ENCODE measurements at regions not wholly inside any gene's neighbourhood (a gene's known extent, or its start where the extent isn't known, plus 50 kb on each side); places are given as distances from the start of the nearest gene placed in this dataset.
A peak's percentile ranks its signal among the peaks of the same experiment; 100 is the strongest.

- H3K27ac Mint-ChIP-seq: no peak overlapping the region
- ATAC-seq (no peak), DNase-seq (no peak)
- POLR2A ChIA-PET: no interaction called here
- no peak overlapping the region for H3K4me3 Mint-ChIP-seq
- CTCF ChIA-PET: no interaction called here
- H3K27me3 Mint-ChIP-seq (ENCODE audit: low read depth): no peaks in the 10 kb centered on the region
- no peaks in the 10 kb centered on the region for H3K4me1 Mint-ChIP-seq (ENCODE audit: low read depth)
- no peaks in the 10 kb centered on the region for H3K9me3 Mint-ChIP-seq (ENCODE audit: insufficient read depth)
- no peaks in the 10 kb centered on the region for H3K36me3 Mint-ChIP-seq (ENCODE audit: low read depth)
Observed at GRCh38 chr1:50289495-50289894, 133.7 kb downstream of the DMRTA2 start.

- H3K27me3 Mint-ChIP-seq (ENCODE audit: low read depth): no peaks in the 10 kb centered on the region
- ATAC-seq (no peak), DNase-seq (no peak)
- CTCF ChIA-PET: interaction anchor here (0.6 kb wide), 1 partner anchor 892 kb away, joined by 3 read pairs; no protein-coding TSS in a partner anchor
- no peak overlapping the region for H3K4me3 Mint-ChIP-seq
- no peaks in the 10 kb centered on the region for H3K4me1 Mint-ChIP-seq (ENCODE audit: low read depth)
- no peak overlapping the region for H3K27ac Mint-ChIP-seq
- POLR2A ChIA-PET: no interaction called here
- no peaks in the 10 kb centered on the region for H3K36me3 Mint-ChIP-seq (ENCODE audit: low read depth)
- H3K9me3 Mint-ChIP-seq (ENCODE audit: insufficient read depth): no peaks in the 10 kb centered on the region
Observed at GRCh38 chr1:50285994-50286393, 137.2 kb downstream of the DMRTA2 start.

DNA sequence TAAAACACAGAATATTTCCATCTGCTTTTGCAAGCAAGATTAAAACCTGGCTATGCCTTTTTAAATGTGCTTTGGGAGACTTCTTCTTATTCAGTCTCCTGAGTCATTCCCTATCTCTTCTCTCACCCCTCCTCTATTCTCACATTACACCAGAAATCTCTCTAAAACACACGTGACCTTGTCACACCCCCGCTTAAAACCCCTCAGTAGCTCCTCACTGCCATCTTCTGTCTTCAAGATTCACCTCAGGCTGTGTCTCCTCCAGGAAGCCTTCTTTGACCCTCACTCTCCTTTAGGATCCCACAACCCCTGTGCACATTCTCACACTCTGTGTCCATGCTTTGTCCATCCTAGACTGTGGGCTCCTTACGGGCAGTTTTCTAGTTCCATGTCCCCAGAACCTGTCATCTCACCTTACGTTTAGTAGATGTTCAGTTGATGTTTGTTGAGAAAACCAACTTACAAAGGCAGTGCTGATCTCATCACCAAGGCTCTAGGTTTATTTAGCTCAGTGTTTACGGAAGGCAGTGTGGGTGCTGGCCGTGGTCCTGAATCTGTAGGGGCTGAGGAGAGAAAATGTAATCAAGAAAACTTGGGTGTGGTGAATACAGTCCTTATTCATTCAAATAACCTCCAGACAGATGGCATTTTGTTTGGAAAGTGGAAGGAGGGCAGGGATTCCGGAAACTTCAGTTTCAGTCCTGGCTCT is 143.5 kb downstream of the DMRTA2 start:
- CTCF ChIA-PET: interaction anchor here (1.3 kb wide), 1 partner anchor 54 kb away, joined by 5 read pairs; no protein-coding TSS in a partner anchor
- no peak overlapping the region for H3K4me3 Mint-ChIP-seq
- no peaks in the 10 kb centered on the region for H3K27me3 Mint-ChIP-seq (ENCODE audit: low read depth)
- ATAC-seq (no peak), DNase-seq (peak; percentile 29)
- no peaks in the 10 kb centered on the region for H3K9me3 Mint-ChIP-seq (ENCODE audit: insufficient read depth)
- no peak overlapping the region for H3K27ac Mint-ChIP-seq
- no peaks in the 10 kb centered on the region for H3K4me1 Mint-ChIP-seq (ENCODE audit: low read depth)
- H3K36me3 Mint-ChIP-seq (ENCODE audit: low read depth): no peaks in the 10 kb centered on the region
- POLR2A ChIA-PET: no interaction called here

- Mint-ChIP-seq H3K36me3 (ENCODE audit: low read depth) (no peaks in the 10 kb centered on the region), H3K4me1 (ENCODE audit: low read depth) (no peaks in the 10 kb centered on the region), H3K27me3 (ENCODE audit: low read depth) (no peaks in the 10 kb centered on the region), H3K4me3 (no peak overlapping the region), H3K9me3 (ENCODE audit: insufficient read depth) (no peaks in the 10 kb centered on the region), H3K27ac (no peak overlapping the region)
- CTCF ChIA-PET: interaction anchor here (1.3 kb wide), 1 partner anchor 55 kb away, joined by 5 read pairs; no protein-coding TSS in a partner anchor
- DNase-seq (no peak), ATAC-seq (no peak)
- POLR2A ChIA-PET: no interaction called here
Observed at GRCh38 chr1:50278961-50279360, 144.3 kb downstream of the DMRTA2 start.

GRCh38 chr1:50278410-50278809 is 144.8 kb downstream of the DMRTA2 start:
- ATAC-seq (no peak), DNase-seq (no peak)
- Mint-ChIP-seq H3K27ac (no peak overlapping the region), H3K27me3 (ENCODE audit: low read depth) (no peaks in the 10 kb centered on the region), H3K9me3 (ENCODE audit: insufficient read depth) (no peaks in the 10 kb centered on the region), H3K4me3 (no peak overlapping the region), H3K4me1 (ENCODE audit: low read depth) (no peaks in the 10 kb centered on the region), H3K36me3 (ENCODE audit: low read depth) (no peaks in the 10 kb centered on the region)
- ChIA-PET POLR2A (no interaction called here), CTCF (no interaction called here)

DNA sequence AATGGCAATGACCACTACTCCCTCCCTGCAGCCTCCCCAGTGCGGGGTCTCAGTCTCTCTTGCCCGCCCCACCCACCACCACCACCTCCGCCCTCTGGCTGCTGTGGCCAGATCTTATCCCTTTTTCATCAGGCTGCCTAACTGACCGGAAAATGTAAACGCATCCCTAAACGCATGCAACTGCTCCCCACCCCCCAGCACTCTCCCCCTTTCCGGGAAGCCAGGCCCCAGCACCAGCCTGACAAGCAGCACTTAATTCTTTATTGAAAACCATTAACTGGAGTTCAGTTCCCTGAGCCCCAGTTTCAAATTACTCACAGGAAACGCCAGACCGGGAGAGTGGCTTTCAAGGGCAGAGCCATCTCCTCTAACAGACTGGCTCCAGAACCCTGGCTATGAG is 147.7 kb downstream of the DMRTA2 start:
- ChIA-PET POLR2A (no interaction called here), CTCF (no interaction called here)
- DNase-seq (no peak), ATAC-seq (no peak)
- H3K27ac Mint-ChIP-seq: no peak overlapping the region
- H3K9me3 Mint-ChIP-seq (ENCODE audit: insufficient read depth): no peaks in the 10 kb centered on the region
- no peaks in the 10 kb centered on the region for H3K27me3 Mint-ChIP-seq (ENCODE audit: low read depth)
- H3K4me1 Mint-ChIP-seq (ENCODE audit: low read depth): no peaks in the 10 kb centered on the region
- no peak overlapping the region for H3K4me3 Mint-ChIP-seq
- H3K36me3 Mint-ChIP-seq (ENCODE audit: low read depth): no peaks in the 10 kb centered on the region

- ChIA-PET CTCF (interaction anchor here (1.1 to 1.8 kb wide), 3 partner anchors 10 to 60 kb away, joined by 3 to 4 read pairs (median 3); no protein-coding TSS in a partner anchor), POLR2A (no interaction called here)
- no peaks in the 10 kb centered on the region for H3K9me3 Mint-ChIP-seq (ENCODE audit: insufficient read depth)
- H3K36me3 Mint-ChIP-seq (ENCODE audit: low read depth): no peaks in the 10 kb centered on the region
- DNase-seq (no peak), ATAC-seq (no peak)
- no peaks in the 10 kb centered on the region for H3K27me3 Mint-ChIP-seq (ENCODE audit: low read depth)
- no peak overlapping the region for H3K27ac Mint-ChIP-seq
- H3K4me3 Mint-ChIP-seq: no peak overlapping the region
- H3K4me1 Mint-ChIP-seq (ENCODE audit: low read depth): no peaks in the 10 kb centered on the region
Observed at GRCh38 chr1:50272912-50273311, 150.3 kb downstream of the DMRTA2 start.

DNA sequence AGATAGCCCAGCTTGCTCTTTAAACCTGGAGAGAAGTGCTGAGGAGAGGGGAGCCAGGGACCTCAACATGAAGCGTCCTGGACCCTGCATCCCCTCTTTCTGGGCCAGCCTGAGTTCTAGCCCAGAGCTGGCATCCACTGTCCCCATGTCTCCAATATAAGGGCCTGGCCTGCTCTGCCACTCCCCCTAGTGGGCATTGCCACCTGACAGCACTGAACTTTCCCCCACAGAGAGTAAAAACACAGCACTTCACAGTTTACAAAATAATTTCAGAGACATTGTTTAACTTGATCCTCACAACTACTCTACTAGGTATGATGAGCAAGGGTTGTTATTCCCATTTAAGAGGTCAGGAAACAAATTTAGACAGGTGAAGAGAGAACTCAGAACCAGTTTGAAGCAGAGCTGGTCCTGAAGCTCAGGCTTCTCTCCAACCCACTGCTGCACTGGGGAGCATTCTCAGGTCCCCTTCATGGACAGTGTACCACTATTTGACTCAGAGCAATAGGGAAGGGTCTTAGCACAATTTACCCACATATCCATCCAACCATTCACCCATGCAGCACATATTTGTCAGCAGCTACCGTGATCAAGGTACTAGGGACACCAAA is 151.2 kb downstream of the DMRTA2 start:
- ChIA-PET CTCF (interaction anchor here (0.6 to 1.7 kb wide), 3 partner anchors 11 to 248 kb away, joined by 3 read pairs; partner anchors contain the start of gene AGBL4), POLR2A (no interaction called here)
- no peaks in the 10 kb centered on the region for H3K36me3 Mint-ChIP-seq (ENCODE audit: low read depth)
- ATAC-seq: no peak
- no peak overlapping the region for H3K27ac Mint-ChIP-seq
- peak; percentile 32 for DNase-seq
- no peaks in the 10 kb centered on the region for H3K27me3 Mint-ChIP-seq (ENCODE audit: low read depth)
- H3K9me3 Mint-ChIP-seq (ENCODE audit: insufficient read depth): no peaks in the 10 kb centered on the region
- H3K4me1 Mint-ChIP-seq (ENCODE audit: low read depth): no peaks in the 10 kb centered on the region
- no peak overlapping the region for H3K4me3 Mint-ChIP-seq

DNA sequence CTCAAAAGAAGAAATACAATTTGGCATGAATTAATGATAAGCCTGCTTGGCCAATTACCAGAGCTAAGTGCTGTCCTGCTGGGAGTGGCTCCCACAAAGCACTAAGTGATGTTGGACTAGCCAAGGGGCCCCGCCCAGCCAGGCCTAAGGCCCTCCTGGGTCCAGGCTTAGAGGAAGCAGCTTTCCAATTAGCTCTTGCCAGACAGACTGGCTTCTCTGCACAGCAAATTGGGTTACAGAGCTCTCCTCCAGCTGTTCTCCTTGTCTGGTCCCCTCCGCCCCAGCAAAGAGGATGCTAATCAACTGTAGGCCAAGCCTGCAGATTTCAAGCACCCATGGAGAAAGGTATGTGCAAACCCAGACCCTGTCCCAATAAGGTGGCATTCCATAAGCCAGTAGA is 151.9 kb downstream of the DMRTA2 start:
- Mint-ChIP-seq H3K9me3 (ENCODE audit: insufficient read depth) (no peaks in the 10 kb centered on the region), H3K36me3 (ENCODE audit: low read depth) (no peaks in the 10 kb centered on the region), H3K4me3 (no peak overlapping the region), H3K27me3 (ENCODE audit: low read depth) (no peaks in the 10 kb centered on the region), H3K27ac (no peak overlapping the region), H3K4me1 (ENCODE audit: low read depth) (no peaks in the 10 kb centered on the region)
- DNase-seq (no peak), ATAC-seq (no peak)
- ChIA-PET POLR2A (no interaction called here), CTCF (interaction anchor here (1.7 kb wide), 1 partner anchor 11 kb away, joined by 3 read pairs; no protein-coding TSS in a partner anchor)

DNA sequence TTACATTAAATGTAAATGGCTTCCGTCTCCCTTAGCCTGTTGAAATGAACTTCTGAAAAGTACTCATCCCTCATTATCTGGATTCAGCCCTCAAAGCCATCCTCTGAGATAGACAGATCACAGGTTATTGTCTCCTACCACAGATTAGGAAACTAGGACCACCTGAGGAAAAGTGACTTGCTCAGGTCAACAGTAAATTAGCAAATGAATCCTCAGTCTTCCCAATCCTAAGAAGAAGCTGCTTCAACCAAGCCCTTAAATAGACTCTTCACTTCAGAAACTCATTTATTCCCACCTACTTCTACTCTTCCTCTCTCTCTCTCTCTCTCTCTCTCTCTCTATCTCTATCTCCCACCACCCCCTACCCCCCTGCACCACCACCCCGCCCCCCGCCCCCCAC is 152.3 kb downstream of the DMRTA2 start:
- no peaks in the 10 kb centered on the region for H3K4me1 Mint-ChIP-seq (ENCODE audit: low read depth)
- no peaks in the 10 kb centered on the region for H3K27me3 Mint-ChIP-seq (ENCODE audit: low read depth)
- H3K4me3 Mint-ChIP-seq: no peak overlapping the region
- no peak for ATAC-seq
- ChIA-PET POLR2A (no interaction called here), CTCF (no interaction called here)
- no peaks in the 10 kb centered on the region for H3K36me3 Mint-ChIP-seq (ENCODE audit: low read depth)
- no peak for DNase-seq
- no peak overlapping the region for H3K27ac Mint-ChIP-seq
- no peaks in the 10 kb centered on the region for H3K9me3 Mint-ChIP-seq (ENCODE audit: insufficient read depth)

DNA sequence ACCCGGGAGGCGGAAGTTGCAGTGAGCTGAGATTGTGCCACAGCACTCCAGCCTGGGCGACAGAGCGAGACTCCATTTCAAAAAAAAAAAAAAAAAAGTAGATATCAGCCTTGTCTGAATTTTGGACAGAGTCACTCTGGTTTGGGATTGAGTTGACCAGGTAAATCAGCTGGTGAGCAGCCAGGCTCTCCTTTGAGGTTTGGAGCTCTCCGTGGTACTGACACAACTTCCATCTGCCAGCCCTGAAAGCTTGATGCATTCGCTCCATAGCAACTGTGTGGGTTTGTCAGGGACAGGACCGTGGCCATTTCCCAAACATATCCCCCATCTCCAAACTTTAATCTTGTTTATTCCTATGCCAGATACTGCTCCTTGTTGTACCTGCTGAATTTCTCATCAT is 155.2 kb downstream of the DMRTA2 start:
- POLR2A ChIA-PET: no interaction called here
- DNase-seq: peak; percentile 35
- CTCF ChIA-PET: no interaction called here
- Mint-ChIP-seq H3K36me3 (ENCODE audit: low read depth) (no peaks in the 10 kb centered on the region), H3K4me3 (no peak overlapping the region), H3K4me1 (ENCODE audit: low read depth) (no peaks in the 10 kb centered on the region), H3K27me3 (ENCODE audit: low read depth) (no peaks in the 10 kb centered on the region), H3K27ac (no peak overlapping the region), H3K9me3 (ENCODE audit: insufficient read depth) (no peaks in the 10 kb centered on the region)
- ATAC-seq: no peak

- no peaks in the 10 kb centered on the region for H3K4me1 Mint-ChIP-seq (ENCODE audit: low read depth)
- no peaks in the 10 kb centered on the region for H3K27me3 Mint-ChIP-seq (ENCODE audit: low read depth)
- H3K27ac Mint-ChIP-seq: no peak overlapping the region
- ChIA-PET CTCF (no interaction called here), POLR2A (no interaction called here)
- no peak overlapping the region for H3K4me3 Mint-ChIP-seq
- ATAC-seq (no peak), DNase-seq (no peak)
- H3K36me3 Mint-ChIP-seq (ENCODE audit: low read depth): no peaks in the 10 kb centered on the region
- H3K9me3 Mint-ChIP-seq (ENCODE audit: insufficient read depth): no peaks in the 10 kb centered on the region
Observed at GRCh38 chr1:50266509-50266908, 156.7 kb downstream of the DMRTA2 start.

Measured in activated CD8-positive, alpha-beta T cell treated with anti-CD3 and anti-CD28 coated beads, Interleukin-2, amount 10 ng/mL, durations not matched to agents 7 days and 5 days (primary cell).